CD4-positive, alpha-beta T cell treated with Interleukin-15 for 1 hour (primary cell): ENCODE measurements at regions not wholly inside any gene's neighbourhood (a gene's known extent, or its start where the extent isn't known, plus 50 kb on each side); places are given as distances from the start of the nearest gene placed in this dataset.
"Not testable (repeated sequence)": the region's sequence is repeated elsewhere in the genome, so short reads cannot be mapped to it uniquely, and the experiment has no call there.

Source experiments
- DNase-seq: peaks from one replicate; pipeline ENCODE4 v3.0.0-alpha.2; 2020

GRCh38 chr1:242900558-242900957 is 354.5 kb downstream of the CEP170 start:
- not testable (repeated sequence) for DNase-seq

DNA sequence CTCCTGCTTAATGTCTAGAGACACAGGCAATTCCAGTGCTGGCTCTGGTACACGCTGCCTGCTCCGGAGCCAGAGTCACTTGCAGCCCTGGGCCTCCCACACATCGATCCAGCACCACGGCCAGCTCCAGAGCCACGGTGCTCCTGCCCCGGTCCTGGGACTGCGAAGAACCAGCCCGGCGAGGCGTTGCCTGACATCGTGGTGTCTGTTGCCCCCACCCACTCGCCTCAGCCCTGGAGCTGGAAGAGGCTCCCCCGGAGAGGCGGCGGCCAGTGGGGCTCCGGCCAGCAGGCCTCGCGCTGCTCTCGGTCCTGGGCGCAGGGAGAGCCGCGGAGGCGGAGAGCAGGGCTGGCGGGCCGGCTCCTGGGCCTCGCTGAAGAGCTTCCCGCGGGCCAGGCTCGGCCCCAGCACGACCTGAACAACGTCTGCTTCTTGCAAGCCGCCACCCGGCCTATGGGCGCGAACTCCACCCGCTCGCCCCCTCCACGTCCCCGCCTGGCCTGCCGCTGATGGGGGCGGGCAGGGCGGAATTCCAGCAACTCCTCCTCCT is 364.8 kb downstream of the CEP170 start:
- DNase-seq = no peak

DNA sequence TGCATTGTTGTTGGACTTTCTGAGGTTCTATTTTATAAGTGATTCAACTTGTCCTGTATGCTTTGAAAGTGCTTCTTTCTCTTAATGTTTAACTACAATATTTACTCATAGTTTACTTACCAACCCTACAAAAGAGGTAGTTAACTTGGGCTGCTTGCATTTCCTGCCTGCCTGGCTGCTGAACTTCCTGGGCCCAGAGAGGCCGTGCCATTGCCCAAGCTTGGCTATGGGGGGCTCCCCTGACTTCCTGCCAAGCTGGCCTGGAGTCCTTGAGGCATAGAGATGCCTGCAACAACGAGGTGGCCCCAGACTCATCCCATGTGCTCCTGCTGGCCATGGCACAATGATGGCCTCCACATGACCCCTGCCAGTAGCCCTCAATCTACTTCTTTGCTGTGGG is 361.6 kb upstream of the PLD5 start:
- DNase-seq = no peak

DNA sequence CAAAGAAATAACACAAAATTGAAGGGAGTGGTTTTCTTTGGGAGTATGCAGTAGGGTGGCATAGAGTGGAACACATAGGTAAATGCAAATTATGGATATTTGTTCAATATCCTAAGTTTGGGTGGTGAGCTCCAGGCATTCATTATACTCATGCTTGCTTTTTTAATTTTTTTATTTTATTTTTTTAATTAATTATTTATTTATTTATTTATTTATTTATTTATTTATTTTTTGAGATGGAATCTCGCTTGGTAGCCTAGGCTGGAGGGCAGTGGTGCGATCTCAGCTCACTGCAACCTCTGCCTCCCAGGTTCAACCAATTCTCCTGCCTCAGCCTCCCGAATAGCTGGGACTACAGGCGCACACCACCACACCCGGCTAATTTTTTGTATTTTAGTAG is 355.5 kb upstream of the PLD5 start:
- not testable (repeated sequence) for DNase-seq

GRCh38 chr1:242877743-242878142 is 353.2 kb upstream of the PLD5 start:
- DNase-seq = no peak

GRCh38 chr1:242877229-242877628 is 352.7 kb upstream of the PLD5 start:
- DNase-seq = no peak

GRCh38 chr1:242876030-242876429 is 351.5 kb upstream of the PLD5 start:
- no peak for DNase-seq

- DNase-seq = no peak
Measured at GRCh38 chr1:242873661-242874060, 349.2 kb upstream of the PLD5 start.

GRCh38 chr1:242872521-242872920 is 348.0 kb upstream of the PLD5 start:
- no peak for DNase-seq

GRCh38 chr1:242871471-242872030 is 347.1 kb upstream of the PLD5 start:
- no peak for DNase-seq

- DNase-seq = no peak
Measured at GRCh38 chr1:242870966-242871365, 346.5 kb upstream of the PLD5 start.

- no peak for DNase-seq
Measured at GRCh38 chr1:242856289-242856688, 331.8 kb upstream of the PLD5 start.

- no peak for DNase-seq
Measured at GRCh38 chr1:242854466-242854865, 330.0 kb upstream of the PLD5 start.

DNA sequence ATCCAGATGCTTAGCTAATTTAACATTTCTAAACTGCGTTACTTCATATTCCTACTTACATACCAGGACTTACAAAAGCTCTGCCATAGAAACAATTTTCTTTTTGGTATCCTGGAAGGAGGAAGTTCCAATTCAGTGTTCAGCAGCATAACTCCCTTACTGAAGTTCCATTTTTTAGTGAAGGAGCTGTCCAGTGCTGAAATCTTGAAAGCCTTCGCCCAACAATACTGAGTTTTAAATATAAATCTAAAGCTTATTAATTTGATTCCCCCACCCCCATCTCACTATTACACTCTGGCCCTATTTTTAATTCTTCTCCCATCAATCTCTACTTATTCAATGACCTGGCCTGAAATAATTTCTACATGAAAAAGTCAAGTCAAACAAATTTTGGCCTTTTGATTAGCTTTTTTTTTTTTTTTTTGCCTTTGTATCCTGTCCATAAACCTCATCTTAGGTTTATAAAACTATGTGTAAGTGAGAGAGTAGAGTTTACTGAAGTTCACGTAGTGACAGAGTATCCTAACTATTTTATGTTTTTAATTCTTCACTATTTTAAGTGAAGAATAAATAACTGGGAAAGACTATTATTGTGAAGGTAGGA is 323.0 kb upstream of the PLD5 start:
- no peak for DNase-seq

DNA sequence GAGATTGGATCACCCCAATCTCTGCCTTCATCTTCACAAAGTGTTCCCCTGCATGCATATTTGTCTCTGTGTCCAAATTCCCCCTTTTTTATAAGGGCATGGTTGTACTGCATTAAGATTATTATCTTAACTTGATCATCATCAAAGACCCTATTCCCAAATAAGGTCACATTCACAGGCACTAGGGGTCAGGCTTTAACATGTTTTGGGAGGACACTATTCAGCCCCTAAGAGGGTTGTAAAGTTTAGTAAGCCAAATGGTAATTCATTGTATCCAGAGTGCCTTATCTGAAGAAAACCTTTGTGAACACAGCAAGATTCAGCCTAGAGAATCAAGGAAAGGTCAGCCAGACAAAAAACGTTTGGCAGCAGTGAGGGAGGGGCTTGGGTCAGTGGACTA is 317.6 kb upstream of the PLD5 start:
- no peak for DNase-seq

GRCh38 chr1:242839101-242839500 is 314.6 kb upstream of the PLD5 start:
- DNase-seq = no peak

- no peak for DNase-seq
Measured at GRCh38 chr1:242836423-242836822, 311.9 kb upstream of the PLD5 start.

DNA sequence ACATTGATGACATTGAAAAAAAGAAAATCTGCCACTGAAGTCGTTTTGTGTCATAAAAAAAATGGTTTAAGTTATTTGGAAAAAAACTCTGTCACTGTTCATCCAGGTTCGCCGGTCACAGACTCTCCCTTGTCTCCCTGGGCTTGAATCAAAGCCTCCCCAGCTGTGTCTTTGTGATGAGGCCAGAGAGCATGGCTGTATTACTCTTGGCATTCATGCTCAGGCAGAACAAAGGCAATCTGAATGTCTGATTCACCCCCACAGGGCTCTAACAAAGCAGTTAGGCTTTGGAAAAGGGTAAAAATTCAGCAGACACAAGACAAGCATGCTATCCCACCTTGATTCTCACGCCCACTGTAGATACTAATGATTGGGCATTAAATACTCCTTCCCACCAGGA is 304.3 kb upstream of the PLD5 start:
- no peak for DNase-seq

- no peak for DNase-seq
Measured at GRCh38 chr1:242828199-242828598, 303.7 kb upstream of the PLD5 start.

- no peak for DNase-seq
Measured at GRCh38 chr1:242827538-242827937, 303.0 kb upstream of the PLD5 start.

DNA sequence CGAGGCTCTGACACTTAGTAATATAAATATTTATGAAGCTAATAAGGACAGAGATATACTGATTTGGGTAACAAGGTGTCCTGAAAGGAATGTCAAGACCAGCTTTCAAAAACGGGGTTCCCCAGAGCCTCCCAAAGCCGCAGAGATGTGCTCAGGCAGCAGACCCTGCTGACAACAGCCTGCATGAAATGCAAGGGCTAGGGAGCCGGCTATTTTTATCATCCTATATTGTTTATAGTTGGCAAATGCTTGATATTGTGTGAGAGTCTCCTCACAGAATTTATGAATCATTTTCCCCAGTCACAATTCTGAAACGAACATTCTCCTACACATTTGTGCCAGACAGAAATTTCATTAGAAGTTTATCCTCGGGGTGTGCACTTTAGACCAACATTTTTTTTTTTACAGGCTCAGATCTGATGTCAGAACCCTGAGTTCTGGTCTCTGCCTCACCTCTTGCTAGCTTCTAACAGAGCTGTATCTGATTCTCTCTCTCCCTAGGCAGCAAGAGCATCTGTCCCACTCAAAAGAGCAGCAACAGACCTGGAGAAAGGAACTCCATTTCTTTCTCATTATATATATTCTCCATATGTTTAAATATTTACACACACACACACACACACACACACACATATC is 302.3 kb upstream of the PLD5 start:
- no peak for DNase-seq

DNA sequence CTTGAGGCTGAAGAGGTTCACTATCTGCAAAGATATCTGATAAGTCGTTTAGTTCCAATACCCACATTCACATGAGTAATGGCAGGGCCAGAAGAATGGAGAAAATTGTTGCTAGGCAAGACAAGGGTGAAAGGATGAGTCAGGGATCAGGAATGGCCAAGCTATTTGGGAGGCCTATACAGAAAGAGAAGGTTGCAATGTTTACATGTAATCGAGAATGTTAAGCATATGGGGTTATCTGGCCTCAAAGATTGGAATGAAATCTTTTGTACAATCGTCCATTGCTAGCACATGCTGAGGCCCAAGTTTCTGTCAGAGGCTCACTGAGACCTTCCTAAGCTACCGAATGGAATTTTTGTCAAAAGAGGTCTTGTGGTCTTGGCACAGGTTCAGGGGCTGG is 299.9 kb upstream of the PLD5 start:
- DNase-seq = no peak

- no peak for DNase-seq
Measured at GRCh38 chr1:242813490-242814091, 289.1 kb upstream of the PLD5 start.
